Aorta (tissue), 5 donors: ENCODE measurements at regions not wholly inside any gene's neighbourhood (a gene's known extent, or its start where the extent isn't known, plus 50 kb on each side); places are given as distances from the start of the nearest gene placed in this dataset.

Experiments used
- ATAC-seq: fragments of 200-7000 bp; cut with Tn5 transposase; one replicate; pipeline ENCODE4 v1.9.1; 2022; ENCODE audit warnings: moderate library complexity; ENCODE audit not compliant: low FRiP score
- DNase-seq, 2 donors: peaks; one replicate each; pipeline ENCODE4 v3.0.0-alpha.2; 2020
- H3K27ac ChIP-seq, 2 donors: one replicate each; pipeline ENCODE4 v1.5.1; 2013; ENCODE audit warnings: low read length in 2 of 2, mild to moderate bottlenecking in 2 of 2, moderate library complexity in 2 of 2, control low read depth in 1 of 2, inconsistent platforms in 1 of 2, low read depth in 1 of 2
- H3K27me3 ChIP-seq, 2 donors: one replicate each; pipeline ENCODE4 v1.6.1; 2013; ENCODE audit warnings: control low read depth in 1 of 2, low read length in 1 of 2, mild to moderate bottlenecking in 1 of 2, moderate library complexity in 1 of 2; ENCODE audit not compliant: insufficient read depth in 2 of 2, control insufficient read depth in 1 of 2
- H3K36me3 ChIP-seq, 2 donors: one replicate each; pipeline ENCODE4 v1.6.1; 2013; ENCODE audit warnings: control low read depth in 1 of 2, low read length in 1 of 2, mild to moderate bottlenecking in 1 of 2; ENCODE audit not compliant: insufficient read depth in 2 of 2, control insufficient read depth in 1 of 2
- H3K4me1 ChIP-seq, 2 donors: one replicate each; pipeline ENCODE4 v1.6.1; 2013; ENCODE audit warnings: low read length in 2 of 2, control low read depth in 1 of 2, mild to moderate bottlenecking in 1 of 2, moderate library complexity in 1 of 2; ENCODE audit not compliant: insufficient read depth in 2 of 2, control insufficient read depth in 1 of 2
- H3K4me3 ChIP-seq, 2 donors: one replicate each; pipeline ENCODE4 v1.5.1; 2013; ENCODE audit warnings: low read length in 2 of 2, control low read depth in 1 of 2, mild to moderate bottlenecking in 1 of 2
- H3K9me3 ChIP-seq: one replicate; pipeline ENCODE4 v1.6.1; 2013; ENCODE audit warnings: mild to moderate bottlenecking, low read length; ENCODE audit not compliant: control insufficient read depth
- WGBS, 2 donors: extraction: QIAGEN DNeasy Blood & Tissue Kit; methylation state at CpG; one replicate each; pipeline ENCODE4 v1.1.7; 2013; 5-methylcytosine and 5-hydroxymethylcytosine counted together
- intact Hi-C, 2 donors: fragments of 100-400 bp; cut with DNase I; formaldehyde crosslinking; loops; one replicate each; pipeline versions ENCODE4 v1.14.2 to v1.15.0; 2022
- donor health status: healthy with polysubstance abuse.
- donor health status: Bipolar disorder and iron deficiency.
- donor health status: DM: no; HTN: no; CAD: no.
- donor health status: DM: no; HTN: no; CAD: no.
- donor health status: DM: yes; HTN: yes; CAD: no.

DNA sequence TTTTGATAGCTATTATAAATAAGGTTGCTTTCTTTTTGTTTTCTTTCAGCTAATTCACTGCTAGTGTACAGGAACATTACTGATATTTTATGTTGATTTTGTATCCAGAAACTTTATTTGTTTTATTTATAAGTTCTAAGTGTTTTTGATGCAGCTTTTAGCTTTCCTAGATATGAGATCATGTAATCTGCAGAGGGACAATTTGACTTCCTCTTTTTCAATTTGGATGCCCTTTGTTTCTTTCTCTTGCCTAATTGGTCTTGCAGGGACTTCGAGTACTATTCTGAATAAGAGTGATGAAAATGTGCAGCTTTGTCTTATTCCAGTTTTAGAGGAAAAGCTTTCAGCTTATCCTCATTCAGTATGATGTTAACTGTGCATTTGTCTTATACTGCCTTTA is 643.4 kb upstream of the CDH2 start:
- Histone ChIP-seq H3K36me3 (no peaks in the 10 kb centered on the region), H3K27ac (no peak overlapping the region), H3K9me3 (no peaks in the 10 kb centered on the region), H3K27me3 (no peaks in the 10 kb centered on the region), H3K4me1 (no peaks in the 10 kb centered on the region), H3K4me3 (no peak overlapping the region)
- intact Hi-C loops: no loop called here
- ATAC-seq: no peak
- DNase-seq: no peak
- WGBS, 2 donors: 70 to 81% methylated on average over 1 of the region's 1 CpG

DNA sequence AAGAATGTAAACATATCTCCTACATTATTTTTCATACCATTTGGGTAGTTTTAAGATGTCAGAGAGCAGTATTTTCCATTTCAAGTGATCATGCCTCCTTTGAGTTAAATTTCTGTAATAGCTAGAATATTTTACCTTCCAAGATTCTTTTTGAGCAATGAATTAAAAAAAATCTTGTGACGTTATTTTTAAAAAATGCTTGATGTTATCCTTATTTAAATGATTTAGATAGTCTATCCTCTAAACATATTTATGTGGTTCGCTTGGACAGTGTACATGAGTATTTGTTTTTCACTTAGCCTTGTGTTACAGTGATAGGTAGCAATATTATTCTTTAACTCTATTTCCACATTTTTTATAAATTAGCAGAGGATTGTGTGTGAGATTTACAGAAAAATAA is 639.2 kb upstream of the CDH2 start:
- Histone ChIP-seq H3K27me3 (no peaks in the 10 kb centered on the region), H3K4me1 (no peaks in the 10 kb centered on the region), H3K36me3 (no peaks in the 10 kb centered on the region), H3K9me3 (no peaks in the 10 kb centered on the region), H3K4me3 (no peak overlapping the region), H3K27ac (no peak overlapping the region)
- WGBS, 2 donors: 34 to 35% methylated on average over 2 of the region's 2 CpGs
- intact Hi-C loops: no loop called here
- DNase-seq: no peak
- ATAC-seq: no peak

DNA sequence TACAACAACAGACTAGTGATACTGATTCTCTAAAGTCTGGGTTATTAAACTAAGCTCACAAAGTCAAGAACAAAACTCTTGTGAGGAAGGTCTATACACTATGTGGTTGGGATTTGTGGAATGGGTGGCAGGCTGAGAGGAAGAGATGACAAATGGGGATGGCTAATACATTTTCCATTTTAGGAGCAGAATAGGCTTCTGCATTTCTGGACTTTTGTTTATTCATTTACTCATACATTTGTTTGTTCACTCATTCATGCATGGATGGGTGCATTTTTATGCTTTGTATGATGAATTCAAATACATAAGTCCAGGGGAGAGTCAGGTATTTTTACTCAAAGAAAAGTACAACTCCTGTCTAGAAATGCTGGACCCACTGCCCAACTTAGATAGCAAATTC is 637.4 kb upstream of the CDH2 start:
- Histone ChIP-seq H3K27ac (no peak overlapping the region), H3K9me3 (no peaks in the 10 kb centered on the region), H3K36me3 (no peaks in the 10 kb centered on the region), H3K27me3 (no peaks in the 10 kb centered on the region), H3K4me3 (no peak overlapping the region), H3K4me1 (no peaks in the 10 kb centered on the region)
- intact Hi-C loops: no loop called here
- ATAC-seq: no peak
- DNase-seq: no peak

DNA sequence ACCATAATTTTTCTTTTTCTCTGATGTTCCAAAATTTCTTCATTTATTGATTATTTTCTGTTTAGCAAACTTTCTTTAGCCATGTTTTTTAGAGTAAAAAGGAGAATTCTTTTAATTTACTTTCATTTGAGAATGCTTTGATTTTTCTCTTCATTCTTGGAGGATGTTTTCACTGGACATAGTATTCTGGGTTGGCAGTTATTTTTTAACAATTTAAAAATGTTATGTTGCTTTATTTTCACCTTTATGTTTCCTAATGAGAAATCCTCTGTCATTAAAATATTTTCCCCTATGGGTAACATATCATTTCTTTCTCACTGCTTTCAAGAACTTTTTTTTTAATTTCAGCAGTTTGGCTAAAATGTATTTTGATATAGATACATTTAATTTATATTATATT is 631.4 kb upstream of the CDH2 start:
- ATAC-seq (no peak), DNase-seq (no peak)
- intact Hi-C loops: no loop called here
- Histone ChIP-seq H3K9me3 (no peaks in the 10 kb centered on the region), H3K36me3 (no peaks in the 10 kb centered on the region), H3K27ac (no peak overlapping the region), H3K4me3 (no peak overlapping the region), H3K4me1 (no peaks in the 10 kb centered on the region), H3K27me3 (no peaks in the 10 kb centered on the region)

DNA sequence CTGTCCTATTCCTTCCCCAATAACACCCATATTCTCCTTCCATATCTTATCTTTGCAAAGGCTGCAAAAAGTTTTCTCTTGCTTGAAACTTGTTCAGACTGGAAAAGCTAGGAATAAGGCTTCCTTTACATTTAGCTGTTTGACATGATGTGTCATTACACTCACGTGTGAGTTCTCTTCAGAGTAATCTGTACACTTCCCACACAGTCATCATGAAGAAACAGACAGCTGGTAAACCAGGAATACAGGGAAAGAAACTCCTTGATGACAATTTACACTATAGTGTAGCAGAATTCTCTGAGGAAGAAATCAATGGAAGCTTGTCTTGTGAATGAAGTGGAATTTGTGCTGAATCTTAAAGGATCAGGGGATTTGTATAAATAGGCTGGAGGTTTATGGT is 628.6 kb upstream of the CDH2 start:
- Histone ChIP-seq H3K27me3 (no peaks in the 10 kb centered on the region), H3K4me1 (no peaks in the 10 kb centered on the region), H3K27ac (no peak overlapping the region), H3K9me3 (peaks cover 2% of the 10 kb centered on the region), H3K36me3 (no peaks in the 10 kb centered on the region), H3K4me3 (no peak overlapping the region)
- no peak for DNase-seq
- ATAC-seq: no peak
- WGBS, 2 donors: 51 to 55% methylated on average over 1 of the region's 1 CpG
- intact Hi-C loops: no loop called here

DNA sequence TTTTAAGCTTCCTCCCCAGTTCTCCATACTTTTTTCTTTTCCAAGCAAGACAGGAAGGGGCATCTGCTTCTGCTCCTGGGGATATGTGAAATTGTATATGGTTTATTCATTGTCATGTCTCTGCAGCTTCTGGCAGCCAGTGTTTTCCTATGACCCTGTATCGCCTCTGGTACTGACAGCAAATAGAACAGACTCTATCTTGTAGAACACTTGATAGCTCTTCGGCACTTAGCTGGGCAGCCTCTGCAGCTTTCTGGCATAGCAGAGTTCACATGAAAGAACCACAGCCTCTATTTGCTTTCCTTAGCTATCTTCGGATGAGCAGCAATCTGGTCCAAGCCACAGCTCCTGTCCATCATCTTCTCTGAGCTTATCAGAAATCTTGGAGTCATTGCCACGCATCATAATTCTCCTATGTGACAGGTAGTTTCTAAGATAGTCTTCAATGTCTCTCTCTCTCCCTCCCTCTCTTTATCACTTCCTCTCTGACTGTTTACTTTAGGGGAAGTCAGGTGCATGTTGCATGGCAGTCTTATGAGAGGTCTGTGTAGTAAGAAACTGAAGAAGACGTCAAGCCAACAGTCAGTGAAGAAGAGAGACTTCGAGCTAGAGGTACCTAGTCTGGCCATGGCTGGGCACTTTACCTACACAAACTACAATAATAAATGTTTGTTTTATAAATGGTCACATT is 627.7 kb upstream of the CDH2 start:
- DNase-seq: no peak
- intact Hi-C loops: no loop called here
- no peak for ATAC-seq
- no peaks in the 10 kb centered on the region for H3K36me3 ChIP-seq
- H3K4me3 ChIP-seq: no peak overlapping the region
- 76 to 78% methylated on average over 6 of the region's 6 CpGs for WGBS, 2 donors
- H3K27me3 ChIP-seq: no peaks in the 10 kb centered on the region
- peaks cover 2% of the 10 kb centered on the region for H3K9me3 ChIP-seq
- H3K27ac ChIP-seq: no peak overlapping the region
- no peaks in the 10 kb centered on the region for H3K4me1 ChIP-seq

DNA sequence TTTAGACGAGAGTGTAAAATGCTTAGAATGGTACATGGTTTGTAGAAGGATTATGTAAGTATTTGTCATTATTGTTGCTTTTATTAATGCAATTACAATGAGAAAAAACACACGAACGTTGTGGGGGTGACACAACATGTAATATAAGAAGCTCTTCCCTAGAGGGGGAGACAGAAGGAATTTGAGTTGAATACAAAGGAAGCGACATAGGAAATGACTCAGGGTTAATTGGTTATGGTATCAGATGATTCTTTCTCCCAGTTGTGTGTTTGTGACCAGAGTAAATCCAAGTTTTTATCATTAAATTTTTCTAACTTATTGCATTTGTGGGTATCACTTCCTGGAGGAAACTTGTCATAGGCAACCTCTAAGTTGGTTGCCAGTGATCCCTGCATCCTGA is 625.6 kb upstream of the CDH2 start:
- no peaks in the 10 kb centered on the region for H3K4me1 ChIP-seq
- WGBS, 2 donors: 79 to 84% methylated on average over 4 of the region's 4 CpGs
- ATAC-seq (no peak), DNase-seq (no peak)
- no peaks in the 10 kb centered on the region for H3K36me3 ChIP-seq
- intact Hi-C loops: no loop called here
- H3K27me3 ChIP-seq: no peaks in the 10 kb centered on the region
- H3K4me3 ChIP-seq: no peak overlapping the region
- no peak overlapping the region for H3K27ac ChIP-seq
- H3K9me3 ChIP-seq: peaks cover 2% of the 10 kb centered on the region

DNA sequence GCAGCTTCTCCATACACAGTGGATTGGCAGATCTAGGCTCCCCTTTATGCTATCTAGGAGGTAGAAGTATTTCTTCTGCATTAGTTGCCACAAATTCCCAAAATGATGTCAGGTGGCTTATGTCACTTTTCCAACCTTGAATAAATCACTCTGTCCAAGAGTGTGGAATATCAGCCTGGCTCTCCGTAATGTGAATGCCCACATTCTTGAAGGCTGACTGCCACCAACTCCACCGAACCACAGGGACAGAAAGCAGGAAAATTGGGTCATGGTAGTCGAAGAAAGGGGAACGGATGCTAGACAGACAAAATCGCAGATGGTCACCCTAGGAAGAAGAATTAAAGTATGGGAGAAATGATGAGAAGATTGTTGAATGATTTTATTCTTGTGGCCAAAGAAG is 624.9 kb upstream of the CDH2 start:
- no peaks in the 10 kb centered on the region for H3K4me1 ChIP-seq
- no peaks in the 10 kb centered on the region for H3K27me3 ChIP-seq
- no peak overlapping the region for H3K4me3 ChIP-seq
- no peak for ATAC-seq
- whole genome bisulfite sequencing, 2 donors: 83 to 87% methylated on average over 5 of the region's 5 CpGs
- no peak overlapping the region for H3K27ac ChIP-seq
- H3K9me3 ChIP-seq: peaks cover 2% of the 10 kb centered on the region
- no peak for DNase-seq
- no peaks in the 10 kb centered on the region for H3K36me3 ChIP-seq
- intact Hi-C loops: no loop called here

DNA sequence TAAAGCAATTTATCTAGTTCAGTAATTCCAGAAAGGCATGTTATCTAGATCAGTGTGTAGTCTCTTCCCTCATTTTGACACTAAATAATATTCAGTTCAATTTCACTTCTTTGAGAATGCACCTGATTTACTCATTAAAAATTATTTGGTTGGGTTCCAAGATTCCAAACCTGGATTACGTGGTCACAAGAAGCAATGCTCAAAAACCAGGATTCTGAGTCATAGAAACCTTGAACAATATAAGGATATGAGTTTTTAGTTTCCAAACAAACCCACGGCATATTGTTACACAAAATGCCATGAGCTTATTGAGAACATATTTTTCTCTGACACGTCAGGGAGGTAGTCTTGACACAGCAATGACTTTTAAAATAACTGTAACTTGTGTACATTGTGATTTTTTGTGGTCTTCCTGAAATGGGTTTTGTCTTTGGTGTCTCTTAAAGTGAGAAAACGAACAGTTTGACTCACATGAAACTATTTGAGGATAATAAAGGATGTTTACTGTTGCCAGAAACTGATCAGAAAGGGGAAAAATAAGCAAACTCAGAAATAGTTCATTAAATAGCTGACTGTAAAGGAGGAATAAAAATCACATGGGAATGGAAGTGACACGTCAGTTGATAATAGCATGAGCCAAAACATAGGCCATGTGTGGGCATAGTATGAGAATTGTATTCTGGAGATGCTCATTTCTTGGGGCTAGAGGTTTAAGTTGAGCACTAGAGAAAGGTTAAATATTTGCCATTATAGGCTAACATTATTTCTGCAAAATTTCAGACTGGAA is 617.7 kb upstream of the CDH2 start:
- Histone ChIP-seq H3K9me3 (no peaks in the 10 kb centered on the region), H3K27me3 (no peaks in the 10 kb centered on the region), H3K4me1 (no peaks in the 10 kb centered on the region), H3K4me3 (no peak overlapping the region), H3K27ac (no peak overlapping the region), H3K36me3 (no peaks in the 10 kb centered on the region)
- DNase-seq (no peak), ATAC-seq (no peak)
- intact Hi-C loops: no loop called here
- WGBS, 2 donors: 73 to 75% methylated on average over 5 of the region's 5 CpGs
